H1 (cell line): ENCODE measurements at regions not wholly inside any gene's neighbourhood (a gene's known extent, or its start where the extent isn't known, plus 50 kb on each side); places are given as distances from the start of the nearest gene placed in this dataset.

ENCODE experiments used
- CTCF ChIA-PET: fragments of 300-600 bp; sonication (Branson Sonifier 250); formaldehyde crosslinking; loops from one replicate; lab custom pipeline; 2021; ENCODE audit not compliant: partially characterized antibody; lab: Charles Lee
- POLR2A ChIA-PET: fragments of 300-600 bp; sonication (Branson Sonifier 250); formaldehyde crosslinking; loops from one replicate; lab custom pipeline; 2021; ENCODE audit warnings: inconsistent platforms; ENCODE audit not compliant: partially characterized antibody; lab: Charles Lee
- DNase-seq, 2 experiments: peaks; one replicate each; pipeline versions ENCODE4 v3.0.0 to v3.0.0-alpha.2; 2010 to 2022; ENCODE audit warnings: low spot score in 2 of 2, low read depth in 1 of 2, mixed read lengths in 1 of 2
- FAIRE-seq: peaks from 2 replicates; lab custom pipeline; 2011; peaks lifted over from hg19 to GRCh38; lab: Jason Lieb, UNC
- H2AFZ ChIP-seq: 2 replicates; pipeline ENCODE4 v1.8.1; 2012; ENCODE audit warnings: low read length, inconsistent platforms
- H2AK5ac ChIP-seq: 2 replicates; pipeline ENCODE4 v1.6.1; 2013; ENCODE audit warnings: low read depth, low read length
- H2BK120ac ChIP-seq: replicated peaks from 2 replicates; pipeline ENCODE3; 2013; ENCODE audit warnings: low read depth, low read length, inconsistent platforms
- H2BK12ac ChIP-seq: 2 replicates; pipeline ENCODE4 v1.6.1; 2013; ENCODE audit warnings: low read depth, low read length
- H2BK15ac ChIP-seq: 2 replicates; pipeline ENCODE4 v1.6.1; 2013; ENCODE audit warnings: low read length
- H2BK20ac ChIP-seq: 2 replicates; pipeline ENCODE4 v1.6.1; 2013; ENCODE audit warnings: low read length
- H2BK5ac ChIP-seq: 2 replicates; pipeline ENCODE4 v1.6.1; 2013; ENCODE audit warnings: low read depth, low read length
- H3K14ac ChIP-seq: 2 replicates; pipeline ENCODE4 v1.6.1; 2013; ENCODE audit warnings: inconsistent platforms; ENCODE audit not compliant: insufficient read length
- H3K18ac ChIP-seq: 2 replicates; pipeline ENCODE4 v1.6.1; 2013; ENCODE audit warnings: low read length; ENCODE audit errors: extremely low read depth
- H3K23ac ChIP-seq: 2 replicates; pipeline ENCODE4 v1.6.1; 2013; ENCODE audit warnings: inconsistent platforms; ENCODE audit not compliant: insufficient read length
- H3K23me2 ChIP-seq: 2 replicates; pipeline ENCODE4 v1.6.1; 2013; ENCODE audit warnings: low read depth, low read length
- H3K27ac ChIP-seq: 2 replicates; pipeline ENCODE4 v1.6.1; 2011; ENCODE audit warnings: low read depth, low read length, inconsistent platforms
- H3K27me3 ChIP-seq, 4 experiments: replicated peaks in 1 of 4; 1 replicate in 1 of 4; 2 replicates in 3 of 4; pipeline versions ENCODE4 v1.6.1 to v1.8.1; 2011 to 2013; ENCODE audit warnings: low read length in 3 of 4, mild to moderate bottlenecking in 3 of 4, inconsistent platforms in 2 of 4, mixed read lengths in 2 of 4, moderate library complexity in 1 of 4; ENCODE audit not compliant: control insufficient read depth in 3 of 4, insufficient read depth in 3 of 4; ENCODE audit errors: extremely low read depth in 1 of 4
- H3K36me3 ChIP-seq, 4 experiments: 2 replicates each; pipeline versions ENCODE4 v1.6.1 to v1.8.1; 2011 to 2013; ENCODE audit warnings: mild to moderate bottlenecking in 4 of 4, low read length in 3 of 4, moderate library complexity in 2 of 4, control low read depth in 1 of 4, inconsistent platforms in 1 of 4; ENCODE audit not compliant: insufficient read depth in 4 of 4, control insufficient read depth in 2 of 4
- H3K4ac ChIP-seq: replicated peaks from 2 replicates; pipeline ENCODE3; 2013; ENCODE audit warnings: low read length, low read depth, mixed read lengths, inconsistent platforms; ENCODE audit not compliant: insufficient read length
- H3K4me1 ChIP-seq, 4 experiments: replicated peaks in 1 of 4; 1 replicate in 1 of 4; 2 replicates in 3 of 4; pipeline versions ENCODE4 v1.6.1 to v1.8.1; 2011 to 2013; ENCODE audit warnings: low read length in 3 of 4, inconsistent platforms in 2 of 4, mixed read lengths in 1 of 4; ENCODE audit not compliant: insufficient read depth in 4 of 4, control insufficient read depth in 3 of 4
- H3K4me2 ChIP-seq, 2 experiments: 2 replicates each; pipeline versions ENCODE4 v1.6.1 to v1.8.1; 2011 to 2013; ENCODE audit warnings: low read depth in 2 of 2, low read length in 2 of 2, control low read depth in 1 of 2, inconsistent platforms in 1 of 2, mild to moderate bottlenecking in 1 of 2; ENCODE audit not compliant: insufficient read depth in 1 of 2
- H3K4me3 ChIP-seq, 4 experiments: fragments of 200-600, 300-600 bp in 1 of 4; sonication (generic), shearing (Covaris generic), sonication (Bioruptor Twin) in 1 of 4; 2 replicates each; pipeline versions ENCODE4 v1.5.1 to v1.8.1; 2011 to 2016; ENCODE audit warnings: low read length in 4 of 4, low read depth in 3 of 4, control low read depth in 2 of 4, inconsistent platforms in 2 of 4, mild to moderate bottlenecking in 2 of 4, mixed read lengths in 1 of 4, moderate library complexity in 1 of 4; ENCODE audit not compliant: insufficient read depth in 2 of 4; ENCODE audit errors: extremely low read depth in 1 of 4
- H3K56ac ChIP-seq: replicated peaks from 2 replicates; pipeline ENCODE3; 2013; ENCODE audit warnings: low read depth, mild to moderate bottlenecking, mixed read lengths, low read length, inconsistent platforms; ENCODE audit not compliant: insufficient read length
- H3K79me1 ChIP-seq: 2 replicates; pipeline ENCODE4 v1.6.1; 2013; ENCODE audit warnings: low read depth, low read length, control low read depth
- H3K79me2 ChIP-seq, 2 experiments: 2 replicates each; pipeline versions ENCODE4 v1.6.1 to v1.8.1; 2012 to 2013; ENCODE audit warnings: low read length in 2 of 2, mild to moderate bottlenecking in 2 of 2, inconsistent platforms in 1 of 2; ENCODE audit not compliant: insufficient read depth in 2 of 2, control insufficient read depth in 1 of 2
- H3K9ac ChIP-seq, 4 experiments: replicated peaks in 1 of 4; 1 replicate in 1 of 4; 2 replicates in 3 of 4; pipeline versions ENCODE4 v1.6.1 to v1.8.1; 2011 to 2013; ENCODE audit warnings: low read depth in 3 of 4, low read length in 3 of 4, control low read depth in 2 of 4, mild to moderate bottlenecking in 2 of 4, moderate library complexity in 2 of 4, inconsistent platforms in 1 of 4; ENCODE audit errors: extremely low read depth in 1 of 4
- H3K9me3 ChIP-seq, 2 experiments: 2 replicates each; pipeline versions ENCODE4 v1.6.1 to v1.8.1; 2012 to 2013; ENCODE audit warnings: mild to moderate bottlenecking in 2 of 2, moderate library complexity in 2 of 2, control low read depth in 1 of 2, inconsistent platforms in 1 of 2, low read depth in 1 of 2, low read length in 1 of 2, mixed read lengths in 1 of 2; ENCODE audit not compliant: insufficient read depth in 2 of 2
- H4K20me1 ChIP-seq, 2 experiments: replicated peaks in 1 of 2; 2 replicates each; pipeline versions ENCODE3 to v1.8.1; 2011 to 2013; ENCODE audit warnings: inconsistent platforms in 2 of 2, low read length in 2 of 2, mild to moderate bottlenecking in 1 of 2; ENCODE audit not compliant: insufficient read depth in 2 of 2, control insufficient read depth in 1 of 2
- H4K5ac ChIP-seq: 2 replicates; pipeline ENCODE4 v1.6.1; 2013; ENCODE audit warnings: low read length, low read depth, mixed read lengths, inconsistent platforms; ENCODE audit not compliant: insufficient read length
- H4K8ac ChIP-seq: 2 replicates; pipeline ENCODE4 v1.8.0; 2013; ENCODE audit warnings: mild to moderate bottlenecking, moderate library complexity, low read length, inconsistent platforms; ENCODE audit not compliant: insufficient read depth; ENCODE audit errors: extremely low read depth
- H4K91ac ChIP-seq: replicated peaks from 2 replicates; pipeline ENCODE3; 2013; ENCODE audit warnings: low read length, mixed read lengths, inconsistent platforms; ENCODE audit not compliant: insufficient read length
- CBX5 ChIP-seq: fragments of 300-800, 300-1000 bp; sonication (generic); IDR thresholded peaks from 2 replicates; pipeline ENCODE4 v1.7.1; 2016; ENCODE audit warnings: antibody characterized with exemption, low read length, low read depth
- CTCF ChIP-seq, 3 experiments: IDR thresholded peaks; 1 replicate in 2 of 3; 2 replicates in 1 of 3; pipeline versions ENCODE4 v1.5.1 to v1.6.1; 2011; ENCODE audit warnings: low read length in 3 of 3, mild to moderate bottlenecking in 3 of 3, inconsistent platforms in 2 of 3, low read depth in 1 of 3, moderate library complexity in 1 of 3; ENCODE audit not compliant: insufficient read depth in 1 of 3; ENCODE audit errors: control extremely low read depth in 1 of 3
- EZH2 ChIP-seq: fragments of 200-600 bp; sonication (generic); IDR thresholded peaks from 2 replicates; pipeline ENCODE4 v1.7.1; 2012; ENCODE audit warnings: low read depth, mild to moderate bottlenecking, moderate library complexity, low read length, inconsistent platforms; ENCODE audit not compliant: severe bottlenecking
- GTF2F1 ChIP-seq: IDR thresholded peaks from 2 replicates; pipeline ENCODE4 v1.6.1; 2012; ENCODE audit warnings: low read depth, low read length, improper control_type of control experiment, borderline replicate concordance
- RXRA ChIP-seq: IDR thresholded peaks from 2 replicates; pipeline ENCODE4 v1.6.1; 2011; ENCODE audit warnings: low read depth, mild to moderate bottlenecking, low read length, moderate library complexity; ENCODE audit not compliant: insufficient read depth
- SP1 ChIP-seq: IDR thresholded peaks from 2 replicates; pipeline ENCODE4 v1.6.1; 2011; ENCODE audit warnings: low read depth, low read length
- TAF1 ChIP-seq: IDR thresholded peaks from 2 replicates; pipeline ENCODE4 v1.6.1; 2011; ENCODE audit warnings: mild to moderate bottlenecking, low read depth, low read length
- TAF7 ChIP-seq: optimal IDR thresholded peaks from 2 replicates; pipeline ENCODE3; 2011; ENCODE audit warnings: low read depth, mild to moderate bottlenecking, inconsistent platforms, low read length, moderate library complexity, borderline replicate concordance
- USF2 ChIP-seq: IDR thresholded peaks from 2 replicates; pipeline ENCODE4 v1.6.1; 2011; ENCODE audit warnings: low read length, improper control_type of control experiment
- WGBS, 2 experiments: shearing (Covaris generic) in 1 of 2; methylation state at CpG; one replicate each; pipeline versions ENCODE4 v1.1.6 to v1.1.7; 2013 to 2015; ENCODE audit warnings: low lambda C conversion rate in 2 of 2, mixed read lengths in 2 of 2, inconsistent platforms in 1 of 2, low coverage in 1 of 2, missing lambda C conversion rate in 1 of 2; ENCODE audit not compliant: insufficient replicate concordance in 2 of 2, insufficient coverage in 1 of 2, insufficient read length in 1 of 2; ENCODE audit errors: extremely low coverage in 1 of 2, missing lambda C conversion rate in 1 of 2; 5-methylcytosine and 5-hydroxymethylcytosine counted together
- TF ChIP-seq, protein P1 (sequence below): IDR thresholded peaks from 2 replicates; pipeline ENCODE4 v1.6.1; 2012; ENCODE audit warnings: inconsistent platforms

- H2BK20ac ChIP-seq, result no peak overlapping the region
- no peaks in the 10 kb centered on the region for H3K23me2 ChIP-seq
- no peaks in the 10 kb centered on the region for H4K20me1 ChIP-seq
- H3K4ac ChIP-seq, result no peak overlapping the region
- H4K91ac ChIP-seq, result no peak overlapping the region
- H2BK120ac ChIP-seq, result no peak overlapping the region
- H2BK15ac ChIP-seq, result no peak overlapping the region
- no peak overlapping the region for H3K9ac ChIP-seq
- H4K8ac ChIP-seq, result no peak overlapping the region
- no peaks in the 10 kb centered on the region for H3K9me3 ChIP-seq
- FAIRE-seq (no peak), DNase-seq (no peak)
- H3K4me1 ChIP-seq, result no peaks in the 10 kb centered on the region
- WGBS, 2 experiments, result 83% methylated on average over 1 of the region's 1 CpG; no CpG with 5 or more reads in 1 of the 2 experiments
- H3K27ac ChIP-seq, result no peak overlapping the region
- H3K14ac ChIP-seq, result no peak overlapping the region
- H3K18ac ChIP-seq, result no peak overlapping the region
- no peak overlapping the region for H2AFZ ChIP-seq
- H3K27me3 ChIP-seq, result no peaks in the 10 kb centered on the region
- POLR2A ChIA-PET, result no interaction called here
- no peaks in the 10 kb centered on the region for H3K79me2 ChIP-seq
- H3K4me3 ChIP-seq, result no peak overlapping the region
- H2BK5ac ChIP-seq, result no peak overlapping the region
- H3K36me3 ChIP-seq, result no peaks in the 10 kb centered on the region; a peak in 2 of 8 replicates
- H2BK12ac ChIP-seq, result no peak overlapping the region
- H3K4me2 ChIP-seq, result no peak overlapping the region
- CTCF ChIA-PET, result interaction anchor here (1.0 to 2.3 kb wide), 4 partner anchors 10 to 101 kb away, joined by 3 to 11 read pairs (median 4); no protein-coding TSS in a partner anchor
- H2AK5ac ChIP-seq, result no peak overlapping the region
- no peak overlapping the region for H3K56ac ChIP-seq
- no peaks in the 10 kb centered on the region for H3K79me1 ChIP-seq
- no peak overlapping the region for H4K5ac ChIP-seq
- H3K23ac ChIP-seq, result no peak overlapping the region
- TF ChIP-seq USF2 (no peak), TAF7 (no peak), TAF1 (no peak), GTF2F1 (no peak), RXRA (no peak), EZH2 (no peak), CBX5 (no peak), CTCF (IDR thresholded peaks at IDR 0.05; ENCODE audit: control extremely low read depth in 1 of 3, insufficient read depth in 1 of 3, low read depth in 1 of 3, low read length in 3 of 3) (no peak), SP1 (no peak)
- TF ChIP-seq, protein P1, sequence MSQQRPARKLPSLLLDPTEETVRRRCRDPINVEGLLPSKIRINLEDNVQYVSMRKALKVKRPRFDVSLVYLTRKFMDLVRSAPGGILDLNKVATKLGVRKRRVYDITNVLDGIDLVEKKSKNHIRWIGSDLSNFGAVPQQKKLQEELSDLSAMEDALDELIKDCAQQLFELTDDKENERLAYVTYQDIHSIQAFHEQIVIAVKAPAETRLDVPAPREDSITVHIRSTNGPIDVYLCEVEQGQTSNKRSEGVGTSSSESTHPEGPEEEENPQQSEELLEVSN, result no peak
These were observed 139.6 kb downstream of the TTC32 start for GRCh38 chr2:19762142-19762541.
